H1 (cell line): ENCODE measurements at regions not wholly inside any gene's neighbourhood (a gene's known extent, or its start where the extent isn't known, plus 50 kb on each side); places are given as distances from the start of the nearest gene placed in this dataset.

Experiments
- CTCF ChIA-PET: fragments of 300-600 bp; sonication (Branson Sonifier 250); formaldehyde crosslinking; loops from one replicate; lab custom pipeline; 2021; ENCODE audit not compliant: partially characterized antibody; lab: Charles Lee
- POLR2A ChIA-PET: fragments of 300-600 bp; sonication (Branson Sonifier 250); formaldehyde crosslinking; loops from one replicate; lab custom pipeline; 2021; ENCODE audit warnings: inconsistent platforms; ENCODE audit not compliant: partially characterized antibody; lab: Charles Lee
- DNase-seq, 2 experiments: peaks; one replicate each; pipeline versions ENCODE4 v3.0.0 to v3.0.0-alpha.2; 2010 to 2022; ENCODE audit warnings: low spot score in 2 of 2, low read depth in 1 of 2, mixed read lengths in 1 of 2
- FAIRE-seq: peaks from 2 replicates; lab custom pipeline; 2011; peaks lifted over from hg19 to GRCh38; lab: Jason Lieb, UNC
- H2AFZ ChIP-seq: 2 replicates; pipeline ENCODE4 v1.8.1; 2012; ENCODE audit warnings: low read length, inconsistent platforms
- H2AK5ac ChIP-seq: 2 replicates; pipeline ENCODE4 v1.6.1; 2013; ENCODE audit warnings: low read depth, low read length
- H2BK120ac ChIP-seq: replicated peaks from 2 replicates; pipeline ENCODE3; 2013; ENCODE audit warnings: low read depth, low read length, inconsistent platforms
- H2BK12ac ChIP-seq: 2 replicates; pipeline ENCODE4 v1.6.1; 2013; ENCODE audit warnings: low read depth, low read length
- H2BK15ac ChIP-seq: 2 replicates; pipeline ENCODE4 v1.6.1; 2013; ENCODE audit warnings: low read length
- H2BK20ac ChIP-seq: 2 replicates; pipeline ENCODE4 v1.6.1; 2013; ENCODE audit warnings: low read length
- H2BK5ac ChIP-seq: 2 replicates; pipeline ENCODE4 v1.6.1; 2013; ENCODE audit warnings: low read depth, low read length
- H3K14ac ChIP-seq: 2 replicates; pipeline ENCODE4 v1.6.1; 2013; ENCODE audit warnings: inconsistent platforms; ENCODE audit not compliant: insufficient read length
- H3K18ac ChIP-seq: 2 replicates; pipeline ENCODE4 v1.6.1; 2013; ENCODE audit warnings: low read length; ENCODE audit errors: extremely low read depth
- H3K23ac ChIP-seq: 2 replicates; pipeline ENCODE4 v1.6.1; 2013; ENCODE audit warnings: inconsistent platforms; ENCODE audit not compliant: insufficient read length
- H3K23me2 ChIP-seq: 2 replicates; pipeline ENCODE4 v1.6.1; 2013; ENCODE audit warnings: low read depth, low read length
- H3K27ac ChIP-seq: 2 replicates; pipeline ENCODE4 v1.6.1; 2011; ENCODE audit warnings: low read depth, low read length, inconsistent platforms
- H3K27me3 ChIP-seq, 4 experiments: replicated peaks in 1 of 4; 1 replicate in 1 of 4; 2 replicates in 3 of 4; pipeline versions ENCODE4 v1.6.1 to v1.8.1; 2011 to 2013; ENCODE audit warnings: low read length in 3 of 4, mild to moderate bottlenecking in 3 of 4, inconsistent platforms in 2 of 4, mixed read lengths in 2 of 4, moderate library complexity in 1 of 4; ENCODE audit not compliant: control insufficient read depth in 3 of 4, insufficient read depth in 3 of 4; ENCODE audit errors: extremely low read depth in 1 of 4
- H3K36me3 ChIP-seq, 4 experiments: 2 replicates each; pipeline versions ENCODE4 v1.6.1 to v1.8.1; 2011 to 2013; ENCODE audit warnings: mild to moderate bottlenecking in 4 of 4, low read length in 3 of 4, moderate library complexity in 2 of 4, control low read depth in 1 of 4, inconsistent platforms in 1 of 4; ENCODE audit not compliant: insufficient read depth in 4 of 4, control insufficient read depth in 2 of 4
- H3K4ac ChIP-seq: replicated peaks from 2 replicates; pipeline ENCODE3; 2013; ENCODE audit warnings: low read length, low read depth, mixed read lengths, inconsistent platforms; ENCODE audit not compliant: insufficient read length
- H3K4me1 ChIP-seq, 4 experiments: replicated peaks in 1 of 4; 1 replicate in 1 of 4; 2 replicates in 3 of 4; pipeline versions ENCODE4 v1.6.1 to v1.8.1; 2011 to 2013; ENCODE audit warnings: low read length in 3 of 4, inconsistent platforms in 2 of 4, mixed read lengths in 1 of 4; ENCODE audit not compliant: insufficient read depth in 4 of 4, control insufficient read depth in 3 of 4
- H3K4me2 ChIP-seq, 2 experiments: 2 replicates each; pipeline versions ENCODE4 v1.6.1 to v1.8.1; 2011 to 2013; ENCODE audit warnings: low read depth in 2 of 2, low read length in 2 of 2, control low read depth in 1 of 2, inconsistent platforms in 1 of 2, mild to moderate bottlenecking in 1 of 2; ENCODE audit not compliant: insufficient read depth in 1 of 2
- H3K4me3 ChIP-seq, 4 experiments: fragments of 200-600, 300-600 bp in 1 of 4; sonication (generic), shearing (Covaris generic), sonication (Bioruptor Twin) in 1 of 4; 2 replicates each; pipeline versions ENCODE4 v1.5.1 to v1.8.1; 2011 to 2016; ENCODE audit warnings: low read length in 4 of 4, low read depth in 3 of 4, control low read depth in 2 of 4, inconsistent platforms in 2 of 4, mild to moderate bottlenecking in 2 of 4, mixed read lengths in 1 of 4, moderate library complexity in 1 of 4; ENCODE audit not compliant: insufficient read depth in 2 of 4; ENCODE audit errors: extremely low read depth in 1 of 4
- H3K56ac ChIP-seq: replicated peaks from 2 replicates; pipeline ENCODE3; 2013; ENCODE audit warnings: low read depth, mild to moderate bottlenecking, mixed read lengths, low read length, inconsistent platforms; ENCODE audit not compliant: insufficient read length
- H3K79me1 ChIP-seq: 2 replicates; pipeline ENCODE4 v1.6.1; 2013; ENCODE audit warnings: low read depth, low read length, control low read depth
- H3K79me2 ChIP-seq, 2 experiments: 2 replicates each; pipeline versions ENCODE4 v1.6.1 to v1.8.1; 2012 to 2013; ENCODE audit warnings: low read length in 2 of 2, mild to moderate bottlenecking in 2 of 2, inconsistent platforms in 1 of 2; ENCODE audit not compliant: insufficient read depth in 2 of 2, control insufficient read depth in 1 of 2
- H3K9ac ChIP-seq, 4 experiments: replicated peaks in 1 of 4; 1 replicate in 1 of 4; 2 replicates in 3 of 4; pipeline versions ENCODE4 v1.6.1 to v1.8.1; 2011 to 2013; ENCODE audit warnings: low read depth in 3 of 4, low read length in 3 of 4, control low read depth in 2 of 4, mild to moderate bottlenecking in 2 of 4, moderate library complexity in 2 of 4, inconsistent platforms in 1 of 4; ENCODE audit errors: extremely low read depth in 1 of 4
- H3K9me3 ChIP-seq, 2 experiments: 2 replicates each; pipeline versions ENCODE4 v1.6.1 to v1.8.1; 2012 to 2013; ENCODE audit warnings: mild to moderate bottlenecking in 2 of 2, moderate library complexity in 2 of 2, control low read depth in 1 of 2, inconsistent platforms in 1 of 2, low read depth in 1 of 2, low read length in 1 of 2, mixed read lengths in 1 of 2; ENCODE audit not compliant: insufficient read depth in 2 of 2
- H4K20me1 ChIP-seq, 2 experiments: replicated peaks in 1 of 2; 2 replicates each; pipeline versions ENCODE3 to v1.8.1; 2011 to 2013; ENCODE audit warnings: inconsistent platforms in 2 of 2, low read length in 2 of 2, mild to moderate bottlenecking in 1 of 2; ENCODE audit not compliant: insufficient read depth in 2 of 2, control insufficient read depth in 1 of 2
- H4K5ac ChIP-seq: 2 replicates; pipeline ENCODE4 v1.6.1; 2013; ENCODE audit warnings: low read length, low read depth, mixed read lengths, inconsistent platforms; ENCODE audit not compliant: insufficient read length
- H4K8ac ChIP-seq: 2 replicates; pipeline ENCODE4 v1.8.0; 2013; ENCODE audit warnings: mild to moderate bottlenecking, moderate library complexity, low read length, inconsistent platforms; ENCODE audit not compliant: insufficient read depth; ENCODE audit errors: extremely low read depth
- H4K91ac ChIP-seq: replicated peaks from 2 replicates; pipeline ENCODE3; 2013; ENCODE audit warnings: low read length, mixed read lengths, inconsistent platforms; ENCODE audit not compliant: insufficient read length
- HDAC2 ChIP-seq, 2 experiments: fragments of 300-600 bp in 1 of 2; sonication (generic) in 1 of 2; IDR thresholded peaks; 2 replicates each; pipeline ENCODE4 v1.6.1; 2011 to 2012; ENCODE audit warnings: low read depth in 2 of 2, low read length in 2 of 2, mild to moderate bottlenecking in 2 of 2, moderate library complexity in 2 of 2, borderline replicate concordance in 1 of 2, inconsistent platforms in 1 of 2
- SP1 ChIP-seq: IDR thresholded peaks from 2 replicates; pipeline ENCODE4 v1.6.1; 2011; ENCODE audit warnings: low read depth, low read length

DNA sequence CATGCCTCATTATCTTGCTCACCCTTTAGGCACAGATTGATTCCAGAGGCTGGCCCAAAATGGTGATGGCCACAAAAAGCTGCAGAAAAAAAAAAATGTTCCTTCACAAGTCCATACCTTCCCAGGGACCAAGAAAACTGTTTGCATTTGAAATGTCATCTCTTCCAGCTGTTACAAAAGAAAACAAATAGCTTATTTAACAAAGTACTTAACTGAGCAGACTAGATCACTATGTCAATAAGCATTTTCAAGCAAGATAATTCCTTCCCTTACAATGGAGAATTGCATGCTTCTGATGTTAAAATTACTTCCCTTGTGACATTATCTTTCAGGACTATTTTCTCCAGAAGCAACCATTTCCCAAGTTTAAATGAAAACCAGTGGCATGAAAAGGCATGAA, 377.9 kb upstream of the KITLG start:
- Histone ChIP-seq H3K4me1 (peaks cover 0 to 23% (median 7%) of the 10 kb centered on the region in 4 experiments; a peak in 4 of 7 replicates), H4K5ac (peak overlapping the region; percentile 7), H3K4me3 (peak overlapping the region in 1 of 4 experiments; percentile 18; a peak in 1 of 8 replicates), H3K79me1 (no peaks in the 10 kb centered on the region), H2AK5ac (no peak overlapping the region), H4K8ac (no peak overlapping the region), H4K91ac (peak overlapping the region; percentile 90), H2BK20ac (no peak overlapping the region), H3K14ac (no peak overlapping the region), H4K20me1 (no peaks in the 10 kb centered on the region), H3K23me2 (no peaks in the 10 kb centered on the region), H3K4me2 (peak overlapping the region in 1 of 2 experiments; percentile 34; a peak in 2 of 4 replicates), H3K9ac (no peak overlapping the region), H3K79me2 (no peaks in the 10 kb centered on the region; a peak in 1 of 4 replicates), H3K18ac (peak overlapping the region; percentile 91; the same call in 1 of the 2 replicates), H3K27me3 (peaks cover 12 to 27% (median 19%) of the 10 kb centered on the region in 4 experiments), H3K27ac (no peak overlapping the region), H3K23ac (no peak overlapping the region), H2BK120ac (peak overlapping the region; percentile 84), H3K36me3 (no peaks in the 10 kb centered on the region), H2BK15ac (no peak overlapping the region), H3K9me3 (no peaks in the 10 kb centered on the region), H3K56ac (no peak overlapping the region), H2AFZ (no peak overlapping the region), H2BK12ac (peak overlapping the region; percentile 70; the same call in 1 of the 2 replicates), H3K4ac (peak overlapping the region; percentile 27), H2BK5ac (peak overlapping the region; percentile 95; the same call in 1 of the 2 replicates)
- peak; percentile 32 for FAIRE-seq
- CTCF ChIA-PET, result interaction anchor here (0.6 to 1.3 kb wide), 3 partner anchors 32 to 642 kb away, joined by 3 read pairs; no protein-coding TSS in a partner anchor
- POLR2A ChIA-PET, result interaction anchor here (1.2 kb wide), 1 partner anchor 816 kb away, joined by 4 read pairs; the partner anchor contains the start of genes CEP290 and TMTC3
- DNase-seq, result no peak
- TF ChIP-seq HDAC2 (IDR thresholded peaks at IDR 0.05; ENCODE audit: borderline replicate concordance in 1 of 2, low read depth in 2 of 2, low read length in 2 of 2), result no peak
- 0 out of 2 replicates have a peak, but pooled peaks have one; percentile 13 for TF ChIP-seq SP1
